COLO829 (cell line): ENCODE measurements at regions not wholly inside any gene's neighbourhood (a gene's known extent, or its start where the extent isn't known, plus 50 kb on each side); places are given as distances from the start of the nearest gene placed in this dataset.
A peak's percentile ranks its signal among the peaks of the same experiment; 100 is the strongest.
"Not testable (repeated sequence)": the region's sequence is repeated elsewhere in the genome, so short reads cannot be mapped to it uniquely, and the experiment has no call there.

Experiments
- DNase-seq: peaks from one replicate; pipeline ENCODE4 v3.0.0; 2012; ENCODE audit warnings: low spot score

DNA sequence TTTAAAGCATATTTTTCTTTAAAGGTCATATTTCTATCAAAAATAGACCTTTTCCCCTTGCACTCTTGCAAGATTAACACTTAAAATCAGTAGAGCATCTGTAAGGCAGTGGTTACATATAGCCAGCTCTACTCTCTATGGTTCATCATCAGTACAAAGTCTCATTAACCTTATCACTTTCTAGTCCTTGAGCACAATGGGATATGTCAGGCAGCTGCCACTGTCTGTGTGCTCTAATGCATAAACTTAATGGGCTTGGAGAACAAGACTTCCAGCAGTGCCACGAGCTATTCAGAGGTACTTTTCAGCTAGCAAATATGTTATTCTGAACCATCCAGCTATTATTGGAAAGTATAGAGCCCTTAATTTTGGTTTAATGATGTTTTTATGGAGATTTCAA lies 393.7 kb downstream of the GASK1B start:
- DNase-seq, result no peak

DNA sequence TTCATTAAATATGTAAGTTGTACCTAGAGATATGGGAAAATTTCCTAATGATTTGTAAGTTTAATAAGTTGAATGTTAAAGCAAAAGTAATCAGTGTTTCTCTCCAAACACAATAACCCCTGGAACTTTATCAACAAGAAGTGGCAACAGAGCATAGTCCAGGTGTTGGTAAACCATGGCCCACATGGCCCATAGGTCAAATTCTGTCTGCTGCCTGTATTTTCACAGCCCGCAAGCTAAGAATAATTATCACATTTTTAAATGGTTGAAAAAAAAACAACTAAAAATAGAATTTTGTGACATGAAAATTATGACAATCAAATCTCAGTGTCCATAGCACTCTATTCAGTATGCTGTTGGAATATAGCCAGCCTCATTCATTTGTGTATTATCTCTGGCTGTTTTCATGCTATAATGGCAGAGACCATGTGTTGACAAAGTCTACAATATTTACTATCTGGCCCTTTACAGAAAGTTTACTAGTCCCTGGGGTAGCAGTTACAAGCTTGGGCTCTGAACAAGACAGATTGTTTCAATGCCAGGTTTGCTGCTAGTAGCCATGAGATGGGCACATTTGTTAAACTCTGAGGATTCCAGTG lies 395.8 kb downstream of the GASK1B start:
- DNase-seq, result no peak

DNA sequence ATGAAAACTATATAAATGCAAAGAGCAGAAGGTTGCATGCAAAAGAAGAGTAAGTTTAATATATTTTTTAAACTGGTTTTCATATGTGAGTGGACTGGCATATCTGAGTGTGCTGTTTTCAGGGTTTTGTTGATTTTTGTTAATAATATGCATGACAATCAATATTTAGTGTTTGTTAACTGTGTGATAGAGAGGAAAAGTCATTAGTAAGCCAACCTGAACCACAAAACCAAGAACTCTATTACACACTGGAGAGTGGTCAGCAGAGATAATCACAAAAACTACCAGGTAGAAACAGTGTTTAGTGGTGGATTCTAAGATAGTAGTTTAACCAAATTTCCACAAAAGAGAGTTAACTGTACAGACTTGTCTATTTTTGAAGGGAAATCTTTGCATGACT lies 396.9 kb downstream of the GASK1B start:
- no peak for DNase-seq

DNA sequence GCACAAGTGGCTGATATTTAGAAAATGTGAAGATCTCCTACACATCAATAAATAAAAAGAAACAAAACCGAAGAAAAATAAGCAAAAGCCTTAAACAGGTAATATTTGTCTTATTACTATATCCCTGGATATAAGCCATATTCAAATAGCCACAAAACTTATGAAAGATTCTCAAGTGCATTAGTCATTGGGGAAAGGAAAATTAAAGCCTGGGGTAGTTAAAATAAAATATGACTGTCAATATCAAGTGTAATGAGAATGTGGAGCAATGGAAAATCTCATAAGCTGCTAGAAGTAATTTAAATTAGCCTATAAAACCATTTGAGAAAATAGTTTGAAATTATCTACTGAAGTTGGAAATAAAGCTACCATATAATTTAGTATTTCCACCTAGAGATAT lies 399.9 kb downstream of the GASK1B start:
- DNase-seq, result no peak

- no peak for DNase-seq
Observed at GRCh38 chr4:157768419-157768818, 404.4 kb downstream of the GASK1B start.

DNA sequence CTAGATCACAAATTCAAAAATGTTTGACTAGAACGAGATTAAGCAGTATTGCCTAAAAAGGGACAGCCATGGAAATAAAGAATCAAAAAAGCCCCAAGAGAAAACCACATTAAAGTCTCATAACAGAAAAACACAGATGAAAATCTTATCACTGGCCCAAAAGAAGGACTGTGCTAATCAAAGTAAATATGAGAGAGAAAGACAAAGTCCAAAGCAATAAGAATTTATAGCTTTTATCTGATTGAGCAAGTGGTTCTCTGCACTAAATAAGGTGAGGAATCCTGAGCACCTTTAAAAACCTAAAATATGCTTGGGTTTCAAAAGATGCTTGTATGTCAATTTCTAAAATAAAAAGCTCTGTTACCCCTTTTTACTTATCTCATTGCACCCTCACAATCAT lies 409.3 kb downstream of the GASK1B start:
- no peak for DNase-seq

- no peak for DNase-seq
Observed at GRCh38 chr4:157754410-157754809, 418.4 kb downstream of the GASK1B start.

DNA sequence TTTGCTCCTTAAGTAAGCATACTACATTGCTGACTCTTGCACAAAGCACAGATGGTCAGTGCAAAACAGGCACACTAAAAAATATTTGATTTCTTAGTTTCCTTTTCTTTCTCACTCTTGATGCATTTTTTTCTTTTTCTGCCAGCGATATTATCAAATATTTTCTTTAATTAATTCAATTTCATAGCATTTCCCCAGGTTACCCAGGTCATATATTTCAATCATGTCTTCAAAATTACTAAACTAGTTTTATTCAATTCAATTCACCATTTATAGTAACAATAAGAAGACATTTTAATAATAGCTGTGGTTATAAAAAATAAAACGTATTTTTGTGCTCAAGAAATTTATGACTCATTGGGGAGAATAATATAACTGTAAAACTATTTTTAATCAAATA lies 421.2 kb downstream of the GASK1B start:
- DNase-seq, result no peak

DNA sequence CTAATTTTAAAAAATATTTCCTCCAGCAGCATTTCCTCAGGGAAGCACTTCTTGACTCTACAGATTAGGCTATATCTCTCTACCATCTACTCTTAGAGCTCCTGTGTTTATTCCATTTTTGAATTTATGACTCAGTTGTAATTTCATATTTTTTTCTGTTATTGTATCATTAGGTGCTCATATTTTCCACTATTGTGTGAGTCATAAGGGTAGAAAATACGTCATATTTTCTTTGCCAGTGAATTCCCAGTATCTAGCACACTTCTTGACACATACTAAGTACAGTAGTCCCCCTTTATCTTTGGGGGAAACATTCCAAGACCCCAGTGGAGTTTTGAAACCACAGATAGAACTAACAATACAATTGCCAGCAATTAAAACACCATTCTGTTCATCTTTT lies 431.2 kb downstream of the GASK1B start:
- DNase-seq, result no peak

GRCh38 chr4:157739242-157739641 lies 433.6 kb downstream of the GASK1B start:
- DNase-seq, result peak; percentile 34

DNA sequence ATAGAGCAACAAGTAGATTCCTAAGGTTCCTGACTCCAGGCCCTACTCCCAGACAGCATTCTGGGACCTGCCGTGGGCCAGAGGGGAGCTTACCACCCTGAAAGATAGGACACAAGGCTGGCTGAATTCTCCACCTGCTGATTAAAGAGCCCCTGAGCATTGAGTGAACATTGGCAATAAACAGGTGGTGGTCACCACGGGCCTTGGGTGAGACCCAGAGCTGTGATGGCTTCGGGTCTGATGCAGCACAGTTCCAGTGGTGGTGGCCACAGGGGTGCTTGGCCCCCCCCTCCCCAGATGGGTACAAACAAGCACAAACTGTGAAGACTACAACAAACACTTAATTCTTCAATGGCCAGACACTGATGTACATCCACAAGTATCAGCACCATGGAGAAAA lies 444.6 kb downstream of the GASK1B start:
- DNase-seq, result no peak

GRCh38 chr4:157727163-157727562 lies 445.7 kb downstream of the GASK1B start:
- no peak for DNase-seq

DNA sequence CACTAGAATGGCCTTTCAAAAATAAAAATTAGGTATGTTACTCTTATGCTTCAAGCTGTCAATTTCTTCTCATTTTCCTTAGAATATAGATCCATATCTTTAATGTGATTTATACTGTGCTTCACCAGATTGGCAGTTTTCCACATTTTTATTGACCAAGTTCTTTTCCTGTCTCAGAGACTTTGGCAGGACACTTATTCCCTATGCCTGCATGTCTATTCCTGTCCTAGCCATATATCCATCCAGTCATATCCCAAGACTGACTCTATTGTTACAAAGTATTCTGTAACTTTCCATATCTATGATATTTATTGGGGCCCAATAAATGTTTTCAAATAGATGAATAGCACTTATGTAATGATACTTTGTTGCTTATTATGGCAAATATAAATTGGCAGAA lies 450.7 kb downstream of the GASK1B start:
- no peak for DNase-seq

GRCh38 chr4:157713342-157713741 lies 459.5 kb downstream of the GASK1B start:
- DNase-seq, result no peak

DNA sequence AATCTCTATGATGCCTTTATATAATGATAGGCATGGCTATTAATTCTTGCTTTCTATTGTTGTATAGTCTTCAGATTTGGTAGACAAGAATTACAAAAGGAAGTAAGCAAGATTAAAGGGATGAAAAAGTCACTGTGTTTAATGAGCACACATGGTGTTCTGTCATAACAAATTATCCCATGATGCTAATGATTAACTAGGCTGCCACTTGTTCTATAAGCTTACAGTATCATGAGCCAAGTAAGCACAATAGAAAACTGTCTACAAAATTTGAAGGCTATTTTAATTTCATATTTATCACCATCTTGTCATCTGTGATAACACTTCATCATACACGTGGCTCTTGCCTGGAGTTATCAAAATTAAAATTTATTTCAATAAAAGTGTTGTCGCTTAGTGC lies 466.7 kb downstream of the GASK1B start:
- DNase-seq, result no peak

- no peak for DNase-seq
Observed at GRCh38 chr4:157702831-157703230, 470.0 kb downstream of the GASK1B start.

DNA sequence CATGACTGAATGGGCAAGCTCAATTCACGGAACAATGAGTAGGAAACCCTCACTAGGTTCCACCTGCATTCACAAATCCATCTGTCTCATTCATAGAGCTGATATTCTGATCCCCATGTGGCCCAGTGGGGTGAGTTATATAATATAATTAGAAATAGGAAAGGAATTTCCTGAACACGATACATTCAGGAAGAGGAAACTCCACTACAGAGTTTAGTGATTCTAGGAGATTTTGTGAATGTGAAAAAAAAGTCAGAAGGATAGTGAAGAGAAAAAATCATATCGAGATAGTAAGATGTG lies 471.2 kb downstream of the GASK1B start:
- DNase-seq, result no peak

DNA sequence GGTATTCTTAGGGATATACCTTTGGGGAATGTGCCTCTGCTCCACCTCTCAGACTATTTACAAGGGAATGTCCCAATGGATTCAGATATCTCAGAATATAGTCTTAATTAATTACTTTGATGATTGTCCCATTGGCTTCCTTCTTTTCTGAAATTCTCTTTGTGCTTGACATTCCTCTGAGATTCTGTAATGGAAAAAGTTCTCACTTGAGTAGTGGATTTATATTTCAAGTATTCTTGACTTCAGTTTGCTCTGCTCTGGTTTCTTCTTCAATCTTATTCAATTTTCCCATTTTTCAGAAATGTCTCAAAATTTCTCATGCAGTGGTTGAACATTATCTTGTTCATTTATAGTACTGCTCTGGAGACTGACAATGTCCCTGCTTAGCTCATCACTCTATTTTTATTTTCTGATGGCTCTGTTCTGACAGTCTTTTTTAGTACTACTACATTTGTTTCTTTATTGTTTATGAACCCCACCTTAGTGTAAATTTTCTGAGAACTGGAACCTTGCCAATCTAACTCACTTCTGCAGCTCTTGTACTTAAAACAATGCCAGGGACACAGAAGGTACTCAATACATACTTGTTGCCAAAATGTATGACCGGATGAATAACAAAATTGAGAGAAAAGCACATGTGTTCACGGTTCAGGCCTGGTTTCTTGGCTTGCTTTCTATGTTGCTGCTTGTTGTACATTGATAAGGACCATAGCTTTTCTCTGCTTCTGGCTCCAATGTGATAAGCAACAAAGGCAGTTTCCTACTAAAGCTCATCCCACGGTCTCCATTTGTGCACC lies 471.7 kb downstream of the GASK1B start:
- no peak for DNase-seq

DNA sequence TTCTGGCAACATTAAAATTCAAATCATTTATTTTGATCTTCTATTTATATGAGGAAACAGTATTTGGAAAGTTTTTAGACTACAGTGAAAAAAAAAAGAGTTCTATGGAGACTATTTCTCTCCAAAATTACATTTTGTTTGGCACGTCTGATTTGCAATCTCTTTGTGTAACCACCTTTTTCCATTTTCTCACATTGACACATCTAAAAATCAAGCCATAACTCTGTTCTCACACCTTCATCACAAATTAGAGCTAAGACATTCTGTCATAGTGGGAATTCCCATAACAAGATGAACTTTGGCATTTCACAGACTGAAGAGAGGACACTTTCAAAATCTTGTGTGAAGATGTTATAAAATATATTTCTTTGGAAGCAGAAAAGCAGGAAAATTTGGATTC lies 468.9 kb downstream of the GRIA2 start:
- no peak for DNase-seq

DNA sequence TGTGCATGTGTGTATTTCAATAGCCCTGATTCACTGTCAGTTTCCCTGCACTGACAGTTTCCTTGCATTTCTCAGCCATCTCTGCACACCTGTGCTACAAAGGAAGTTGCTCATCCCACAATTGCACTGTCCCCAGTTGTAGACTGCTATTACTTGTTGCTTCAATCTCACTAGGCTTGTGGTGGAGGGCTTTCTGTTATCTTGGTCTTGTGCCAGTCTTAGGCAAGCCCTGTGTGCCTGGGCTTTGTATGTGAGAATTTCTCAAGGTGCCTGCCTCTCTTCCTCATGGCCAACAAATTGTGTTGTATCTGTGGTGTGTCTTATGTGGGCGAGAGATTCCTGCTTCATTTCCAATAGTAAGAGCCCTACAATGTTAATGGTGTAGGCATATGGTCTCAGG lies 467.4 kb downstream of the GRIA2 start:
- no peak for DNase-seq

DNA sequence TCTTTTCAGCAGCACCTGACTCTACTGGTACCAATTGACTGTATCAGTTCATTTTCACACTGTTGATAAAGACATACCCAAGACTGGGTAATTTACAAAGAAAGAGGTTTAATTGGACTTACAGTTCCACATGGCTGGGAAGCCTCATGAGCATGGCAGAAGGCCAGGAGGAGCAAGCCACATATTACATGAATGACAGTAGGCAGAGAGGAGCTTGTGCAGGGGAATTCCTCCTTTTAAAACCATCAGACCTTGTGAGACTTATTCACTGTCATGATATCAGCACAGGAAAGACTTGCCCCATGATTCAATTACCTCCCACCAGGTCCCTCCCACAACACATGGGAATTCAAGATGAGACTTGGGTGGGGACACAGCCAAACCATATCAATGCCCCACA lies 458.8 kb downstream of the GRIA2 start:
- DNase-seq, result not testable (repeated sequence)

- DNase-seq, result no peak
Observed at GRCh38 chr4:157678478-157678877, 457.9 kb downstream of the GRIA2 start.

DNA sequence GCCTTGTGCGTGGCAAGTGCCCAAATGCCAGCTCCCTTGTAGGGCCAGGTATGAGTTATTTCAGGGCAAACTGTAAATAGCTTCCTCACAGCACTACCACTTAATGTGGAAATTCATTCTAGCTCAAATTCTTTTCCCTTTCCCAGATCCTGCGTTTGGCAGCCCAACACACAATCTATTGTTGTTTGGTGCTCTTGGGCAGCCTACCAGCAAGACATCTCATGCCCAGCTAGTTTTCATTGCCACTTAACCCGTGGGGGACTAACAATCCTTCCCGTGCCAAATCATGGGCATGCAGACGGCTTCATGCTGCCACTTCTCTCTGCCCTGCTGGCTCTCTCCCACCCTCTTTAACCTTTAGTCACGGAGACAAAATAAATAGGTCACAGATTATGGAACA lies 454.2 kb downstream of the GRIA2 start:
- peak; percentile 7 for DNase-seq

- no peak for DNase-seq
Observed at GRCh38 chr4:157667836-157668235, 447.3 kb downstream of the GRIA2 start.
